ENCODE measurements at regions not wholly inside any gene's neighbourhood (a gene's known extent, or its start where the extent isn't known, plus 50 kb on each side); places are given as distances from the start of the nearest gene placed in this dataset.

DNA sequence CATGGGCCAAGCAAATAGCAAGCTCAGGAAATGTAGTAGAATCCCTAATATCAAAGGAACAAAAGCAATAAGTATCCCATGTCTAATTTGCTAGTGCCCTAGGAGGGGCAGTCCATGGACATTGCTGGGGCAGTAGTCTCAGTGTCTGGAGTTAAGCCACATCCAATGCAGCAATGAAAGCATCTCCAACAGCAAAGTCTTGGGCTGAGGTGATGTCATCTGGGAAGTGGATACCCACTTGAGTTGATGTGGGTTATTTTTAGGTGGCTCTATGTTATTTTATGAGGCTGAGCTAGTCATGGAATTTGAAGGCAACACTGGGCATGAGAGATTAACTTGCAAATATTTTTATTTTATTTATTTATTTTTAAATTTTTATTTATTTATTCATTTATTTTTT is 540.0 kb downstream of the ETV1 start:
- DNase-seq (ENCODE audit: low read depth in 1 of 2, low spot score in 1 of 2): no peak
- no peak overlapping the region for H3K27ac ChIP-seq (replicated peaks)
- H3K4me3 ChIP-seq (replicated peaks; ENCODE audit: insufficient read depth, low read length): no peak overlapping the region
- TF ChIP-seq CTCF (IDR thresholded peaks at IDR 0.05; ENCODE audit: insufficient read depth, low read length): no peak
- H3K27me3 ChIP-seq (ENCODE audit: insufficient read depth, poor library complexity, severe bottlenecking): no peaks in the 10 kb centered on the region

DNA sequence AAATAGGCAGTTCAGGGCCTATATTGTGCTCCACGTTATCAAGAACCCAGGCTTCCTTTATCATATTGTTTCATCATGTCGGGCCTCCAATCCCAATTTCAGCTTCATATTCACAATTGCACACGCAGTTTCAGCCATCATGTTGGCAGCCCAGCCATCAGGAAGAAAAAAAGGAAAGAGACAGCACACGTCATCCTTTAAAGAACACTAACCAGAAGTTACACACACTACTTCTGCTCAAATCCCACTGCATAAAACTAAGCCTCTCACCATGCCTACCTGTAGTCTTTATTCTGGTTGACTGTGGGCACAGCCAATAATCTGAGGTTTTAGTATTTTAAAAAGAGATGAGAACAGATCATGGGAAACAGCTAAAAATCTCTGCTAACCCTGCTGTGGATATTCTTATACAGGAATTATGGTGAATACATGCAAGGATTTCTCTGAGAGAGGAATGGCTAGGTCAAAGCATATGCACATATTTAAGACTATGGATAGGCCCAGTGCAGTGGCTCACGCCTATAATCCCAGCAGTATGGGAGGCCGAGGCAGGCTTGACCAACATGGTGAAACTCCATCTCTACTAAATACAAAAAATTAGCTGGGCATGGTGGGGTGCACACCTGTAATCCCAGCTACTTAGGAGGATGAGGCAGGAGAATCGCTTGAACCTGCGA is 534.4 kb downstream of the ETV1 start:
- DNase-seq (ENCODE audit: low read depth in 1 of 2, low spot score in 1 of 2): no peak
- H3K27me3 ChIP-seq (ENCODE audit: insufficient read depth, poor library complexity, severe bottlenecking): no peaks in the 10 kb centered on the region
- H3K4me3 ChIP-seq (replicated peaks; ENCODE audit: insufficient read depth, low read length): no peak overlapping the region
- TF ChIP-seq SPI1 (IDR thresholded peaks at IDR 0.05; ENCODE audit: borderline replicate concordance, low read depth) (no peak), POLR2AphosphoS5 (IDR thresholded peaks at IDR 0.05; ENCODE audit: low read depth) (no peak), GABPA (IDR thresholded peaks at IDR 0.05; ENCODE audit: low read depth) (no peak), CTCF (IDR thresholded peaks at IDR 0.05; ENCODE audit: insufficient read depth, low read length) (no peak)
- TF ChIP-seq, protein P1, sequence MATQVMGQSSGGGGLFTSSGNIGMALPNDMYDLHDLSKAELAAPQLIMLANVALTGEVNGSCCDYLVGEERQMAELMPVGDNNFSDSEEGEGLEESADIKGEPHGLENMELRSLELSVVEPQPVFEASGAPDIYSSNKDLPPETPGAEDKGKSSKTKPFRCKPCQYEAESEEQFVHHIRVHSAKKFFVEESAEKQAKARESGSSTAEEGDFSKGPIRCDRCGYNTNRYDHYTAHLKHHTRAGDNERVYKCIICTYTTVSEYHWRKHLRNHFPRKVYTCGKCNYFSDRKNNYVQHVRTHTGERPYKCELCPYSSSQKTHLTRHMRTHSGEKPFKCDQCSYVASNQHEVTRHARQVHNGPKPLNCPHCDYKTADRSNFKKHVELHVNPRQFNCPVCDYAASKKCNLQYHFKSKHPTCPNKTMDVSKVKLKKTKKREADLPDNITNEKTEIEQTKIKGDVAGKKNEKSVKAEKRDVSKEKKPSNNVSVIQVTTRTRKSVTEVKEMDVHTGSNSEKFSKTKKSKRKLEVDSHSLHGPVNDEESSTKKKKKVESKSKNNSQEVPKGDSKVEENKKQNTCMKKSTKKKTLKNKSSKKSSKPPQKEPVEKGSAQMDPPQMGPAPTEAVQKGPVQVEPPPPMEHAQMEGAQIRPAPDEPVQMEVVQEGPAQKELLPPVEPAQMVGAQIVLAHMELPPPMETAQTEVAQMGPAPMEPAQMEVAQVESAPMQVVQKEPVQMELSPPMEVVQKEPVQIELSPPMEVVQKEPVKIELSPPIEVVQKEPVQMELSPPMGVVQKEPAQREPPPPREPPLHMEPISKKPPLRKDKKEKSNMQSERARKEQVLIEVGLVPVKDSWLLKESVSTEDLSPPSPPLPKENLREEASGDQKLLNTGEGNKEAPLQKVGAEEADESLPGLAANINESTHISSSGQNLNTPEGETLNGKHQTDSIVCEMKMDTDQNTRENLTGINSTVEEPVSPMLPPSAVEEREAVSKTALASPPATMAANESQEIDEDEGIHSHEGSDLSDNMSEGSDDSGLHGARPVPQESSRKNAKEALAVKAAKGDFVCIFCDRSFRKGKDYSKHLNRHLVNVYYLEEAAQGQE (IDR thresholded peaks at IDR 0.05; ENCODE audit: insufficient replicate concordance, low read depth): no peak
- no peak overlapping the region for H3K27ac ChIP-seq (replicated peaks)

GRCh38 chr7:13457790-13458189 is 531.7 kb downstream of the ETV1 start:
- Histone ChIP-seq H3K27me3 (ENCODE audit: insufficient read depth, poor library complexity, severe bottlenecking) (no peaks in the 10 kb centered on the region), H3K27ac (replicated peaks) (no peak overlapping the region), H3K4me3 (replicated peaks; ENCODE audit: insufficient read depth, low read length) (no peak overlapping the region)
- TF ChIP-seq CTCF (IDR thresholded peaks at IDR 0.05; ENCODE audit: insufficient read depth, low read length) (no peak), SPI1 (IDR thresholded peaks at IDR 0.05; ENCODE audit: borderline replicate concordance, low read depth) (no peak), GABPA (IDR thresholded peaks at IDR 0.05; ENCODE audit: low read depth) (no peak), POLR2AphosphoS5 (IDR thresholded peaks at IDR 0.05; ENCODE audit: low read depth) (no peak)
- TF ChIP-seq, protein P1 (IDR thresholded peaks at IDR 0.05; ENCODE audit: insufficient replicate concordance, low read depth): no peak
- no peak for DNase-seq (ENCODE audit: low read depth in 1 of 2, low spot score in 1 of 2)
